Suprapubic skin (tissue), 3 donors: ENCODE measurements at regions not wholly inside any gene's neighbourhood (a gene's known extent, or its start where the extent isn't known, plus 50 kb on each side); places are given as distances from the start of the nearest gene placed in this dataset.

ENCODE experiments used
- POLR2A ChIP-seq, 2 donors: fragments of 450-650 bp; IDR thresholded peaks; one replicate each; pipeline ENCODE4 v1.6.1; 2017; ENCODE audit warnings: antibody characterized with exemption in 2 of 2, mild to moderate bottlenecking in 2 of 2, moderate library complexity in 2 of 2
- TF ChIP-seq, protein P1 (sequence below), 2 donors: fragments of 200-600 bp in 1 of 2; fragments of 450-650 bp in 1 of 2; sonication (generic) in 1 of 2; IDR thresholded peaks; one replicate each; pipeline ENCODE4 v1.5.1; 2016 to 2019; ENCODE audit warnings: antibody characterized with exemption in 2 of 2, mild to moderate bottlenecking in 1 of 2, moderate library complexity in 1 of 2

DNA sequence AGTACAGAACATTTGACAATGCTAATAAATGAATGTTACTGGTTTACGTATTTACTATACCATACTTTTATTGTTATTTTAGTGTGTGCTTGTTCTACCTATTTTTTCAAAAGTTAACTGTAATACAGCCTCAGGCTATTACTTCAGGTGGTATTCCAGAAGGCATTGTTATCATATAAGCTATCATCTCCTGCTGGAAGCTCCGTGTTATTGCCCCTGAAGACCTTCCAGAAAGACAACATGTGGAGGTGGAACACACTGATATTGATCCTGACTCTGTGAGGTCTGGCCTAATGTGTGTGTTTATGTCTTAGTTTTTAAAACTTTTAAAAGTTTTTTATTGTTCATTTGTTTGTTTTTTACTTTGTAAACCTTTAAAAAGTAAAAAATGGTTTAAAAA is 509.8 kb upstream of the SPRY2 start:
- TF ChIP-seq, protein P1, sequence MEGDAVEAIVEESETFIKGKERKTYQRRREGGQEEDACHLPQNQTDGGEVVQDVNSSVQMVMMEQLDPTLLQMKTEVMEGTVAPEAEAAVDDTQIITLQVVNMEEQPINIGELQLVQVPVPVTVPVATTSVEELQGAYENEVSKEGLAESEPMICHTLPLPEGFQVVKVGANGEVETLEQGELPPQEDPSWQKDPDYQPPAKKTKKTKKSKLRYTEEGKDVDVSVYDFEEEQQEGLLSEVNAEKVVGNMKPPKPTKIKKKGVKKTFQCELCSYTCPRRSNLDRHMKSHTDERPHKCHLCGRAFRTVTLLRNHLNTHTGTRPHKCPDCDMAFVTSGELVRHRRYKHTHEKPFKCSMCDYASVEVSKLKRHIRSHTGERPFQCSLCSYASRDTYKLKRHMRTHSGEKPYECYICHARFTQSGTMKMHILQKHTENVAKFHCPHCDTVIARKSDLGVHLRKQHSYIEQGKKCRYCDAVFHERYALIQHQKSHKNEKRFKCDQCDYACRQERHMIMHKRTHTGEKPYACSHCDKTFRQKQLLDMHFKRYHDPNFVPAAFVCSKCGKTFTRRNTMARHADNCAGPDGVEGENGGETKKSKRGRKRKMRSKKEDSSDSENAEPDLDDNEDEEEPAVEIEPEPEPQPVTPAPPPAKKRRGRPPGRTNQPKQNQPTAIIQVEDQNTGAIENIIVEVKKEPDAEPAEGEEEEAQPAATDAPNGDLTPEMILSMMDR (IDR thresholded peaks at IDR 0.05): no peak
- no peak for TF ChIP-seq POLR2A (IDR thresholded peaks at IDR 0.05)
